Breast epithelium (tissue), 4 donors: ENCODE measurements at regions not wholly inside any gene's neighbourhood (a gene's known extent, or its start where the extent isn't known, plus 50 kb on each side); places are given as distances from the start of the nearest gene placed in this dataset.
"Not testable (repeated sequence)": the region's sequence is repeated elsewhere in the genome, so short reads cannot be mapped to it uniquely, and the experiment has no call there.

Source experiments
- DNase-seq, 2 donors: peaks; one replicate each; pipeline ENCODE4 v3.0.0-alpha.2; 2019; ENCODE audit warnings: low spot score in 2 of 2
- H3K27ac ChIP-seq, 2 donors: fragments of 200-600 bp; sonication (generic) in 1 of 2; one replicate each; pipeline ENCODE4 v1.5.1; 2016 to 2019; ENCODE audit warnings: mild to moderate bottlenecking in 1 of 2
- H3K27me3 ChIP-seq, 2 donors: fragments of 200-600 bp; sonication (generic) in 1 of 2; one replicate each; pipeline versions ENCODE4 v1.5.1 to v1.6.0; 2017 to 2019; ENCODE audit warnings: control low read depth in 1 of 2, mild to moderate bottlenecking in 1 of 2
- H3K36me3 ChIP-seq: fragments of 200-600 bp; one replicate; pipeline ENCODE4 v1.5.1; 2019
- H3K4me1 ChIP-seq, 2 donors: fragments of 200-600 bp; sonication (generic); one replicate each; pipeline ENCODE4 v1.5.1; 2016 to 2019; ENCODE audit warnings: control low read depth in 1 of 2
- H3K4me3 ChIP-seq, 3 donors: fragments of 200-600 bp; sonication (generic); 1 replicate in 2 of 3; 2 replicates in 1 of 3; pipeline ENCODE4 v1.5.1; 2016 to 2019; ENCODE audit warnings: mild to moderate bottlenecking in 3 of 3, moderate library complexity in 2 of 3
- H3K9me3 ChIP-seq, 2 donors: fragments of 200-600 bp; sonication (generic) in 1 of 2; one replicate each; pipeline ENCODE4 v1.5.1; 2016 to 2019; ENCODE audit warnings: control low read depth in 1 of 2
- intact Hi-C: fragments of 100-400 bp; cut with DNase I; formaldehyde crosslinking; loops from one replicate; pipeline ENCODE4 v1.15.1; 2023; ENCODE audit warnings: low total_unique reads

DNA sequence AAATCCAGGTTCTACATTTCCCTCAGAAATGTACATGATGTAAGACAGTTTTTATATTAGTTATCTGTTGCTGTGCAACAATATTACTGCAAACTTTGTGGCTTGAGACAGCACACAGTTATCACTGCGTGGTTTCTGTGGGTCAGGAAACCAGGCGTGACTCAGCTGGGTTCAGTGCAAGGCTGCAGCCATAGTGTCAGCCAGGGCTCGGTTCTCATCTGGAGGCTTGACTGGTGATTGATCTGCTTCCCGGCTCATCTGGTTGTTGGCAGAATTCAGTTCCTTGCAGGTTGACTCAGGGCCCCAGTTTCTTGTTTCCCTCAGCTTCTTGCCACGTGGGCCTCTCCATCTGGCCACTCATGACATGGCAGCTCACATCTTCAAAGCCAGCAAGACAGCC lies 146.8 kb upstream of the ROPN1B start:
- H3K4me3 ChIP-seq, DNase-seq, H3K36me3 ChIP-seq, intact Hi-C loops, H3K27ac ChIP-seq, H3K4me1 ChIP-seq, H3K9me3 ChIP-seq, H3K27me3 ChIP-seq: not testable (repeated sequence)

DNA sequence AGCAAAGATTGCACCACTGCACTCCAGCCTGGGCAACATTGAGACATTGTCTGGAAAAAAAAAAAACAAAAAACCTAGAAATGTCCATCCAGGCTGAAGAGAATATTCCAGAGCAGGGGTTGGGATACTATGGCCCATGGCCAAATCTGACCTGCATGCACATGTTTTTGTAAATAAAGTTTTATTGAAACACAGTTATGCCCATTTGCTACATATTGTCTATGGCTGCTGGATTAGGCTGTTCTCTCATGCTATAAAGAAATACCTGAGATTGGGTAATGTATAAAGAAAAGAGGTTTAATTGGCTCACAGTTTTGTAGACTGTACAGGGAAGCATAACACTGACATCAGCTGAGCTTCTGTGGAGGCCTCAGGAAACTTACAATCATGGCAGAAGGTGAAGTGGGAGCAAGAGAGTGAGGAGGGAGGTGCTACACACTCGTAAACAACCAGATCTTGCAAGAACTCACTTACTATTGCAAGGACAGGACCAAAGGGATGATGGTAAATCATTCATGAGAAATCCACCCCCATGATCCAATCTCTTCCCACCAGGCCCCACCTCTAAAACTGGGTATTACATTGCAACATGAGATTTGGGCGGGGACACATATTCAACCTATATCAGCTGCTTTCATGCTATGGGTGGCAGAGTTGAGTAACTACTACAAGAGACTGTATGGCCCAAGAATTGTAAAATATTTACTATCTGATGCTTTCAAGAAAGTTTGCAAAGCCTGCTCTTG lies 137.8 kb upstream of the ROPN1B start:
- DNase-seq, H3K4me3 ChIP-seq, H3K4me1 ChIP-seq, intact Hi-C loops, H3K27ac ChIP-seq, H3K36me3 ChIP-seq, H3K27me3 ChIP-seq: not testable (repeated sequence)
- peaks cover 0 to 10% of the 10 kb centered on the region in 2 donors for H3K9me3 ChIP-seq

GRCh38 chr3:125835562-125835961 lies 133.4 kb upstream of the ROPN1B start:
- H3K9me3 ChIP-seq, intact Hi-C loops, H3K36me3 ChIP-seq, H3K27me3 ChIP-seq, DNase-seq, H3K4me1 ChIP-seq: not testable (repeated sequence)
- H3K27ac ChIP-seq, result peak overlapping the region in 1 of 2 donors; percentile 14
- peak overlapping the region in 1 of 3 donors; percentile 11 for H3K4me3 ChIP-seq

- H3K27me3 ChIP-seq, H3K9me3 ChIP-seq, H3K36me3 ChIP-seq, intact Hi-C loops, H3K4me1 ChIP-seq: not testable (repeated sequence)
- peak in 1 of 2 donors; percentile 20 for DNase-seq
- Histone ChIP-seq H3K4me3 (peak overlapping the region in 1 of 3 donors; percentile 11), H3K27ac (peak overlapping the region in 1 of 2 donors; percentile 14)
Measured at GRCh38 chr3:125836011-125836551, 132.9 kb upstream of the ROPN1B start.

DNA sequence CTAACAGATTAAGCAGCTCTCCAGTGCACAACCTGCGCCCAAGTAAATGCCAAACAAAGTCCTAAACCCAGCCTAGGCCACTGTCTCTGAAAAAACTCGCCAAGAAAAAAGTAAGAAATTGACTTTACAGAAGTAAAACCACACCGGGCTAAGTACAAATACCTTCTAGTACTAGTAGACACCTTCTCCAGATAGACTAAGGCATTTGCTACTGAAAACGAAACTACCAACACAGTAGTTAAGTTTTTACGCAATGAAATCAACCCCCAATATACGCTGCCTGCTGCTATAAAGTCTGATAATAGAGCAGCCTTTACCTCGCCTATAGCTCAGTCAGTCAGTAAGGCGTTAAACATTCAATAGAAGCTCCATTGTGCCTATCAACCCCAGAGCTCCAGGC lies 132.2 kb upstream of the ROPN1B start:
- H3K4me1 ChIP-seq, H3K27me3 ChIP-seq, DNase-seq, H3K36me3 ChIP-seq, H3K4me3 ChIP-seq, intact Hi-C loops, H3K9me3 ChIP-seq, H3K27ac ChIP-seq: not testable (repeated sequence)

GRCh38 chr3:125838857-125839256 lies 130.1 kb upstream of the ROPN1B start:
- H3K27ac ChIP-seq, H3K4me3 ChIP-seq, intact Hi-C loops, H3K4me1 ChIP-seq, H3K9me3 ChIP-seq, H3K36me3 ChIP-seq, DNase-seq, H3K27me3 ChIP-seq: not testable (repeated sequence)

DNA sequence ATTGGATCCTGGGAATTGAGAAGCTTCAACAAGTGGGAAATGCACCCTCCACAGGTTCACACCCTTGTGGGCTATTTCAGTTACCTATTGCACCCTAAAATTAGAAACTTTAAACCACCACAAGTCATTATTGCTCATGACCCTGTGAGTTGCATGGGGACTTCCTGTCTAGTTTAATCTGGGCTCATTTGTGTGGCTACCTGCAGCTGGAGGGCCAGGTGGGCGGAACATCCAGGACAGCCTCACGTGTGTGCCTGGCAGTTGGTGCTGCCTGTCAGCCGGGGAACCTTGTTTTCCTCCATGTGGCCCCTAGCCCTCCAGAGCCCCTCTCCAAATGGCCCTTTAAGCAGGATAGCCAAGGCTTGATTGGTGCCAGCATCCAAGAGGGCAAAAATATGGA lies 128.5 kb upstream of the ROPN1B start:
- H3K27ac ChIP-seq, H3K4me1 ChIP-seq, H3K9me3 ChIP-seq, intact Hi-C loops, H3K36me3 ChIP-seq, DNase-seq, H3K27me3 ChIP-seq, H3K4me3 ChIP-seq: not testable (repeated sequence)

GRCh38 chr3:125847966-125848365 lies 121.0 kb upstream of the ROPN1B start:
- H3K27ac ChIP-seq, DNase-seq, H3K36me3 ChIP-seq, H3K27me3 ChIP-seq, H3K4me1 ChIP-seq, intact Hi-C loops, H3K4me3 ChIP-seq: not testable (repeated sequence)
- H3K9me3 ChIP-seq, result peaks cover 11 to 15% of the 10 kb centered on the region in 2 donors

- DNase-seq, H3K27me3 ChIP-seq, H3K4me1 ChIP-seq, H3K9me3 ChIP-seq, intact Hi-C loops, H3K27ac ChIP-seq, H3K4me3 ChIP-seq, H3K36me3 ChIP-seq: not testable (repeated sequence)
Measured at GRCh38 chr3:125855006-125855405, 114.0 kb upstream of the ROPN1B start.

DNA sequence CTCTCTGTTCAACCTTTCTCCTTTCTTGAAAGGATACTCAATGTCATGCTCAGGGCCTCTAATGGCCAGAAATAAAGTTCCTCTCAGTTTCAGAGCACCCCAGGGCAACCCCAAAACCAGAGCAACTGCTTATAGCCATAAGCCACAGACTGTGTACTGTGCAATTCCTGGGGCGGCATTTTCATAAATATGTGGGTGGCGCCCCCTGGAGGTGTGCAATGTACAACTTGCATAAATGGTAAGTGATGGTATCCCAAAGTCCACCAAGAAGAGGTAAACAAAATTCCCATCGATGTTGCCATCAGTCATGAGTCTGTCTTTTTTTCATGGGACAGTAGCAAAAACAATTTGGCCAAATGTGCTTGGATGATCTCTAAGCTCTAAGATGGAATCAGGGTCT lies 108.4 kb upstream of the ROPN1B start:
- H3K36me3 ChIP-seq, H3K9me3 ChIP-seq, H3K27me3 ChIP-seq, H3K27ac ChIP-seq, intact Hi-C loops, H3K4me1 ChIP-seq, DNase-seq, H3K4me3 ChIP-seq: not testable (repeated sequence)

- H3K27ac ChIP-seq, H3K27me3 ChIP-seq, H3K9me3 ChIP-seq, DNase-seq, H3K4me3 ChIP-seq, intact Hi-C loops, H3K36me3 ChIP-seq, H3K4me1 ChIP-seq: not testable (repeated sequence)
Measured at GRCh38 chr3:125862841-125863254, 106.1 kb upstream of the ROPN1B start.

GRCh38 chr3:125864532-125864931 lies 104.4 kb upstream of the ROPN1B start:
- H3K4me1 ChIP-seq, H3K27me3 ChIP-seq, H3K36me3 ChIP-seq, H3K9me3 ChIP-seq, H3K4me3 ChIP-seq, H3K27ac ChIP-seq, DNase-seq, intact Hi-C loops: not testable (repeated sequence)

DNA sequence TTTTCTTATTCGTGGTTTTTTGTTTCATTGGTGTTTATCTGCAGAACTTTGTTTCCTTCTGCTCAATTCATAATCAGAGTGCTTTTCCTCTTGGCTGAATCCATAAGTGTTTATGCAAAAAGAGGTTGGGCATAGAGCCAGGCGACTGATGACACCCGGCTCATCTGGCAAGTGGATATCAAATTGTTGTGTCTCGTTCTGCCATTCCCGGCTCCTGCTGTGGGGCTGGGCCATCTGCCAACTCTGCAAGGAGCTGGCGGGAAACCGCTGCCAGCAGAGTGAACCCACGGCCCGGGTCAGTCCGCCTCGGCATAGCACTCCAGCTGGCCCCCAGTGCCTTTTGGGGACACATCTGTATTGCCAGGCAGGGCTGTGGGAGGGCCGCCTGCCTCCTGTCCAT lies 83.0 kb upstream of the ROPN1B start:
- intact Hi-C loops, H3K27me3 ChIP-seq, H3K4me1 ChIP-seq, H3K36me3 ChIP-seq, H3K9me3 ChIP-seq: not testable (repeated sequence)
- peak overlapping the region in 1 of 2 donors; percentile 25 for H3K27ac ChIP-seq
- peak in 1 of 2 donors; percentile 37 for DNase-seq
- H3K4me3 ChIP-seq, result peak overlapping the region in 1 of 3 donors; percentile 45

DNA sequence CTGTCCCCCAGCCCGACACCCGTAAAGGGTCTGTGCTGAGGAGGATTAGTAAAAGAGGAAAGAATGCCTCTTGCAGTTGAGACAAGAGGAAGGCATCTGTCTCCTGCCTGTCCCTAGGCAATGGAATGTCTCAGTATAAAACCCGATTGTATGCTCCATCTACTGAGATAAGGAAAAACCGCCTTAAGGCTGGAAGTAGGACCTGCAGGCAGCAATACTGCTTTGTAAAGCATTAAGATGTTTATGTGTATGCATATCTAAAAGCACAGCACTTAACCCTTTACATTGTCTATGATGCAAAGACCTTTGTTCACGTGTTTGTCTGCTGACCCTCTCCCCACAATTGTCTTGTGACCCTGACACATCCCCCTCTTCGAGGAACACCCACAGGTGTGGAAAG lies 69.8 kb upstream of the ROPN1B start:
- H3K36me3 ChIP-seq, intact Hi-C loops, DNase-seq, H3K27me3 ChIP-seq, H3K9me3 ChIP-seq, H3K27ac ChIP-seq, H3K4me1 ChIP-seq, H3K4me3 ChIP-seq: not testable (repeated sequence)
